Glutamatergic neuron (in vitro differentiated cells): ENCODE measurements at regions not wholly inside any gene's neighbourhood (a gene's known extent, or its start where the extent isn't known, plus 50 kb on each side); places are given as distances from the start of the nearest gene placed in this dataset.

Experiments used
- DNase-seq: peaks from one replicate; pipeline ENCODE4 v3.0.0; 2022
- H3K27ac Mint-ChIP-seq: one replicate; pipeline ENCODE4 v1.8.0; 2020; ENCODE audit warnings: mild to moderate bottlenecking, mixed read lengths, inconsistent platforms; ENCODE audit not compliant: unreplicated experiment
- H3K27me3 Mint-ChIP-seq: one replicate; pipeline ENCODE4 v1.8.0; 2020; ENCODE audit warnings: mild to moderate bottlenecking, moderate library complexity, mixed read lengths, inconsistent platforms; ENCODE audit not compliant: unreplicated experiment
- H3K36me3 Mint-ChIP-seq: one replicate; pipeline ENCODE4 v1.8.0; 2020; ENCODE audit warnings: mild to moderate bottlenecking, mixed read lengths, inconsistent platforms; ENCODE audit not compliant: unreplicated experiment
- H3K4me1 Mint-ChIP-seq: one replicate; pipeline ENCODE4 v1.8.0; 2020; ENCODE audit warnings: mild to moderate bottlenecking, low read depth, mixed read lengths, inconsistent platforms; ENCODE audit not compliant: unreplicated experiment
- H3K4me3 Mint-ChIP-seq: one replicate; pipeline ENCODE4 v1.8.0; 2020; ENCODE audit warnings: mild to moderate bottlenecking, mixed read lengths, inconsistent platforms; ENCODE audit not compliant: unreplicated experiment
- H3K9me3 Mint-ChIP-seq: one replicate; pipeline ENCODE4 v1.8.0; 2020; ENCODE audit warnings: mild to moderate bottlenecking, moderate library complexity, mixed read lengths, inconsistent platforms; ENCODE audit not compliant: unreplicated experiment
- CTCF ChIP-seq: fragments of 200-600 bp; sonication (generic); IDR thresholded peaks from one replicate; pipeline ENCODE4 v1.5.0; 2021; ENCODE audit not compliant: partially characterized antibody, unreplicated experiment

- no peaks in the 10 kb centered on the region for H3K9me3 Mint-ChIP-seq
Measured at GRCh38 chr12:91825999-91826398, 319.6 kb downstream of the BTG1 start.

GRCh38 chr12:91824991-91825390 lies 320.7 kb downstream of the BTG1 start:
- DNase-seq, result no peak

More at GRCh38 chr12:91825999-91826398, 319.6 kb downstream of the BTG1 start:
- Mint-ChIP-seq H3K27me3 (no peaks in the 10 kb centered on the region), H3K27ac (no peak overlapping the region), H3K4me3 (no peak overlapping the region), H3K36me3 (no peaks in the 10 kb centered on the region), H3K4me1 (peaks cover 2% of the 10 kb centered on the region)
- DNase-seq, result no peak
- TF ChIP-seq CTCF, result no peak

DNA sequence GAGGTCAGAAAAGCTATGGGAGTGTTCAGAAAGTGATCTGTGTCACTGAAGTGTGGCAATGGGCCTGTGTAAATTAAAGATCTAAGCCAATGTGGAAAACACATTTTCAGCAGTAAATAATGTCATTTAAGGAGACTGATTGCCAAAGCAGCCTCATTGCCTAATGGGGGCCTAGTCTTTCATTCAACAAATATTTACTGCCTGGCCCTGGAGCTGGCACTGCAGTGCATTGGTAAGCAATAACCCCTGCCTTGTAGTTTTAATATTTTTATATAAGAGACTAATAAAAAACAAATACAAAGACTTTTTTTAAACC lies 326.6 kb downstream of the BTG1 start:
- Mint-ChIP-seq H3K27ac (no peak overlapping the region), H3K4me1 (no peaks in the 10 kb centered on the region), H3K9me3 (no peaks in the 10 kb centered on the region), H3K36me3 (no peaks in the 10 kb centered on the region), H3K4me3 (no peak overlapping the region), H3K27me3 (no peaks in the 10 kb centered on the region)
- DNase-seq, result no peak
- no peak for TF ChIP-seq CTCF

More at GRCh38 chr12:91824991-91825390, 320.7 kb downstream of the BTG1 start:
- peaks cover 2% of the 10 kb centered on the region for H3K4me1 Mint-ChIP-seq
- H3K36me3 Mint-ChIP-seq, result no peaks in the 10 kb centered on the region
- H3K4me3 Mint-ChIP-seq, result no peak overlapping the region
- no peaks in the 10 kb centered on the region for H3K9me3 Mint-ChIP-seq
- TF ChIP-seq CTCF, result no peak
- H3K27ac Mint-ChIP-seq, result no peak overlapping the region
- no peaks in the 10 kb centered on the region for H3K27me3 Mint-ChIP-seq

GRCh38 chr12:91818227-91819131 lies 327.2 kb downstream of the BTG1 start:
- Mint-ChIP-seq H3K36me3 (no peaks in the 10 kb centered on the region), H3K27ac (no peak overlapping the region), H3K9me3 (no peaks in the 10 kb centered on the region), H3K4me1 (no peaks in the 10 kb centered on the region), H3K27me3 (no peaks in the 10 kb centered on the region), H3K4me3 (no peak overlapping the region)
- no peak for DNase-seq
- TF ChIP-seq CTCF, result no peak

GRCh38 chr12:91817517-91817916 lies 328.1 kb downstream of the BTG1 start:
- no peak for TF ChIP-seq CTCF
- Mint-ChIP-seq H3K9me3 (no peaks in the 10 kb centered on the region), H3K27ac (no peak overlapping the region)

More at GRCh38 chr12:91817517-91817916, 328.1 kb downstream of the BTG1 start:
- Mint-ChIP-seq H3K27me3 (no peaks in the 10 kb centered on the region), H3K4me1 (peaks cover 1% of the 10 kb centered on the region), H3K36me3 (no peaks in the 10 kb centered on the region), H3K4me3 (no peak overlapping the region)
- DNase-seq, result no peak
